ENCODE measurements at regions not wholly inside any gene's neighbourhood (a gene's known extent, or its start where the extent isn't known, plus 50 kb on each side); places are given as distances from the start of the nearest gene placed in this dataset.
A peak's percentile ranks its signal among the peaks of the same experiment; 100 is the strongest.

- DNase-seq: no peak
These were observed 139.8 kb upstream of the SPEF2 start for GRCh38 chr5:35477911-35478310.

- no peak for DNase-seq
These were observed 140.3 kb upstream of the SPEF2 start for GRCh38 chr5:35477321-35477720.

- no peak for DNase-seq
These were observed 140.9 kb upstream of the SPEF2 start for GRCh38 chr5:35476797-35477196.

- DNase-seq: peak; percentile 63
These were observed 141.6 kb upstream of the SPEF2 start for GRCh38 chr5:35476036-35476435.

GRCh38 chr5:35473589-35473988 lies 144.1 kb upstream of the SPEF2 start:
- DNase-seq: no peak

- DNase-seq: no peak
These were observed 146.8 kb upstream of the SPEF2 start for GRCh38 chr5:35470866-35471265.

GRCh38 chr5:35468811-35469210 lies 148.9 kb upstream of the SPEF2 start:
- no peak for DNase-seq

GRCh38 chr5:35466746-35467145 lies 150.9 kb upstream of the SPEF2 start:
- DNase-seq: no peak

GRCh38 chr5:35464757-35465156 lies 152.9 kb upstream of the SPEF2 start:
- no peak for DNase-seq

- no peak for DNase-seq
These were observed 156.1 kb upstream of the SPEF2 start for GRCh38 chr5:35461530-35461929.

- DNase-seq: no peak
These were observed 158.8 kb upstream of the SPEF2 start for GRCh38 chr5:35458824-35459207.

- no peak for DNase-seq
These were observed 159.5 kb upstream of the SPEF2 start for GRCh38 chr5:35457912-35458823.

GRCh38 chr5:35456506-35456905 lies 161.2 kb upstream of the SPEF2 start:
- no peak for DNase-seq

- no peak for DNase-seq
These were observed 163.6 kb upstream of the SPEF2 start for GRCh38 chr5:35454011-35454525.

- DNase-seq: no peak
These were observed 173.7 kb upstream of the SPEF2 start for GRCh38 chr5:35443803-35444595.

GRCh38 chr5:35442885-35443639 lies 174.6 kb upstream of the SPEF2 start:
- DNase-seq: no peak

GRCh38 chr5:35440409-35440808 lies 177.3 kb upstream of the SPEF2 start:
- DNase-seq: no peak

GRCh38 chr5:35438786-35439185 lies 178.9 kb upstream of the SPEF2 start:
- DNase-seq: no peak

GRCh38 chr5:35438288-35438687 lies 179.4 kb upstream of the SPEF2 start:
- peak; percentile 5 for DNase-seq

GRCh38 chr5:35436400-35437057 lies 181.1 kb upstream of the SPEF2 start:
- DNase-seq: peak; percentile 62

- peak; percentile 3 for DNase-seq
These were observed 187.1 kb upstream of the SPEF2 start for GRCh38 chr5:35430381-35431162.

GRCh38 chr5:35420200-35420599 lies 189.9 kb upstream of the PRLR start:
- no peak for DNase-seq

Measured in hematopoietic multipotent progenitor cell treated with erythropoietin and hydrocortisone succinate and interleukin-3 and kit ligand, for 6 days (in vitro differentiated cells).